Tibial artery (tissue), 4 donors: ENCODE measurements at regions not wholly inside any gene's neighbourhood (a gene's known extent, or its start where the extent isn't known, plus 50 kb on each side); places are given as distances from the start of the nearest gene placed in this dataset.

Experiments used
- DNase-seq, 2 donors: peaks; one replicate each; pipeline ENCODE4 v3.0.0-alpha.2; 2019
- H3K27ac ChIP-seq, 2 donors: fragments of 200-600 bp; sonication (generic) in 1 of 2; 1 replicate in 1 of 2; 2 replicates in 1 of 2; pipeline ENCODE4 v1.5.1; 2018 to 2019; ENCODE audit warnings: mild to moderate bottlenecking in 1 of 2
- H3K27me3 ChIP-seq, 2 donors: fragments of 200-600 bp; sonication (generic) in 1 of 2; one replicate each; pipeline versions ENCODE4 v1.5.1 to v1.6.0; 2016 to 2019
- H3K36me3 ChIP-seq, 3 donors: fragments of 200-600 bp; sonication (generic) in 2 of 3; one replicate each; pipeline ENCODE4 v1.5.1; 2016 to 2019; ENCODE audit warnings: mild to moderate bottlenecking in 2 of 3
- H3K4me1 ChIP-seq, 4 donors: fragments of 200-600 bp; sonication (generic) in 2 of 4; 1 replicate in 3 of 4; 2 replicates in 1 of 4; pipeline ENCODE4 v1.5.1; 2016 to 2019
- H3K4me3 ChIP-seq, 2 donors: fragments of 200-600 bp; sonication (generic) in 1 of 2; 1 replicate in 1 of 2; 2 replicates in 1 of 2; pipeline ENCODE4 v1.5.1; 2018 to 2019; ENCODE audit warnings: mild to moderate bottlenecking in 2 of 2
- H3K9me3 ChIP-seq, 3 donors: fragments of 200-600 bp; sonication (generic) in 1 of 3; one replicate each; pipeline ENCODE4 v1.5.1; 2016 to 2019
- CTCF ChIP-seq, 2 experiments: fragments of 200-600 bp in 1 of 2; fragments of 450-650 bp in 1 of 2; IDR thresholded peaks; one replicate each; pipeline ENCODE4 v1.5.1; 2017 to 2019; ENCODE audit warnings: antibody characterized with exemption in 2 of 2, mild to moderate bottlenecking in 1 of 2, moderate library complexity in 1 of 2
- intact Hi-C: fragments of 100-400 bp; cut with DNase I; formaldehyde crosslinking; loops from one replicate; pipeline ENCODE4 v1.15.0; 2023; ENCODE audit warnings: low total_unique reads

GRCh38 chr12:87529413-87529812 is 499.8 kb downstream of the C12orf50 start:
- DNase-seq = no peak
- no peaks in the 10 kb centered on the region for H3K36me3 ChIP-seq
- H3K4me1 ChIP-seq = no peaks in the 10 kb centered on the region
- H3K4me3 ChIP-seq = no peak overlapping the region
- H3K9me3 ChIP-seq = peaks cover 0 to 4% (median 0%) of the 10 kb centered on the region in 3 donors
- TF ChIP-seq CTCF (IDR thresholded peaks at IDR 0.05) = no peak
- intact Hi-C loops = no loop called here
- no peak overlapping the region for H3K27ac ChIP-seq
- H3K27me3 ChIP-seq = no peaks in the 10 kb centered on the region

GRCh38 chr12:87520968-87521367 is 508.2 kb downstream of the C12orf50 start:
- H3K27me3 ChIP-seq = no peaks in the 10 kb centered on the region
- H3K4me3 ChIP-seq = no peak overlapping the region
- H3K36me3 ChIP-seq = no peaks in the 10 kb centered on the region
- H3K9me3 ChIP-seq = no peaks in the 10 kb centered on the region
- H3K4me1 ChIP-seq = no peaks in the 10 kb centered on the region
- DNase-seq = no peak
- intact Hi-C loops = no loop called here
- no peak for TF ChIP-seq CTCF (IDR thresholded peaks at IDR 0.05)
- H3K27ac ChIP-seq = no peak overlapping the region

GRCh38 chr12:87518481-87518880 is 510.7 kb downstream of the C12orf50 start:
- no peaks in the 10 kb centered on the region for H3K36me3 ChIP-seq
- TF ChIP-seq CTCF (IDR thresholded peaks at IDR 0.05) = no peak
- no peak overlapping the region for H3K27ac ChIP-seq
- intact Hi-C loops = no loop called here
- no peak for DNase-seq
- no peaks in the 10 kb centered on the region for H3K4me1 ChIP-seq
- H3K9me3 ChIP-seq = no peaks in the 10 kb centered on the region
- H3K27me3 ChIP-seq = no peaks in the 10 kb centered on the region
- H3K4me3 ChIP-seq = no peak overlapping the region

- DNase-seq = no peak
- intact Hi-C loops = no loop called here
Observed at GRCh38 chr12:87518036-87518435, 511.2 kb downstream of the C12orf50 start.

GRCh38 chr12:87513536-87514280 is 515.5 kb downstream of the C12orf50 start:
- TF ChIP-seq CTCF (IDR thresholded peaks at IDR 0.05) = no peak
- Histone ChIP-seq H3K27ac (no peak overlapping the region), H3K4me3 (no peak overlapping the region), H3K36me3 (no peaks in the 10 kb centered on the region), H3K9me3 (no peaks in the 10 kb centered on the region), H3K4me1 (no peaks in the 10 kb centered on the region), H3K27me3 (no peaks in the 10 kb centered on the region)
- no peak for DNase-seq
- intact Hi-C loops = no loop called here

More at GRCh38 chr12:87518036-87518435, 511.2 kb downstream of the C12orf50 start:
- H3K27ac ChIP-seq = no peak overlapping the region
- H3K4me1 ChIP-seq = no peaks in the 10 kb centered on the region
- H3K27me3 ChIP-seq = no peaks in the 10 kb centered on the region
- H3K36me3 ChIP-seq = no peaks in the 10 kb centered on the region
- no peak overlapping the region for H3K4me3 ChIP-seq
- TF ChIP-seq CTCF (IDR thresholded peaks at IDR 0.05) = no peak
- no peaks in the 10 kb centered on the region for H3K9me3 ChIP-seq
